ENCODE measurements at regions not wholly inside any gene's neighbourhood (a gene's known extent, or its start where the extent isn't known, plus 50 kb on each side); places are given as distances from the start of the nearest gene placed in this dataset.

DNA sequence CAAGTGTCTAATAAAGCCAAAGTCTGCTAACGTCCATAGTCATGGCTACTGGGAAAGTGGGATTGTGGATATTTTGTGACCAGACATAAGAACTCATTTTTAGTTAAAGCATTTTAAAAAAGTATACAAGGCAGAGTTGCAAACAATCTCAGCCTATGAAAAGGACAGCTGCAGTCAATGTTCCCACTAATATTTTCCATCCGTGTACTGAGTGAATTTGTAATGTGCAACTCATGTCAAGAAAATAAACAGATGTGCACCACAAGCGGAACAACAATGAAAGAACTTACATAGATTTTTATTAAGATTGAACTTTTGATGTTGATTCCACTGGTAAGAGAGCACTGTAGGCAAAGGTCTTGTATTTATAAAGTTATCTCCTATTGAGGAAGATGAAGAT, 231.3 kb upstream of the SEMA6D start:
- TF ChIP-seq, protein P1, sequence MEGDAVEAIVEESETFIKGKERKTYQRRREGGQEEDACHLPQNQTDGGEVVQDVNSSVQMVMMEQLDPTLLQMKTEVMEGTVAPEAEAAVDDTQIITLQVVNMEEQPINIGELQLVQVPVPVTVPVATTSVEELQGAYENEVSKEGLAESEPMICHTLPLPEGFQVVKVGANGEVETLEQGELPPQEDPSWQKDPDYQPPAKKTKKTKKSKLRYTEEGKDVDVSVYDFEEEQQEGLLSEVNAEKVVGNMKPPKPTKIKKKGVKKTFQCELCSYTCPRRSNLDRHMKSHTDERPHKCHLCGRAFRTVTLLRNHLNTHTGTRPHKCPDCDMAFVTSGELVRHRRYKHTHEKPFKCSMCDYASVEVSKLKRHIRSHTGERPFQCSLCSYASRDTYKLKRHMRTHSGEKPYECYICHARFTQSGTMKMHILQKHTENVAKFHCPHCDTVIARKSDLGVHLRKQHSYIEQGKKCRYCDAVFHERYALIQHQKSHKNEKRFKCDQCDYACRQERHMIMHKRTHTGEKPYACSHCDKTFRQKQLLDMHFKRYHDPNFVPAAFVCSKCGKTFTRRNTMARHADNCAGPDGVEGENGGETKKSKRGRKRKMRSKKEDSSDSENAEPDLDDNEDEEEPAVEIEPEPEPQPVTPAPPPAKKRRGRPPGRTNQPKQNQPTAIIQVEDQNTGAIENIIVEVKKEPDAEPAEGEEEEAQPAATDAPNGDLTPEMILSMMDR (IDR thresholded peaks at IDR 0.05; ENCODE audit: low read depth, low read length, poor library complexity, severe bottlenecking) = no peak
- no peak for TF ChIP-seq EZH2phosphoT487 (IDR thresholded peaks at IDR 0.05; ENCODE audit: borderline replicate concordance, low read length)
